ENCODE measurements at regions not wholly inside any gene's neighbourhood (a gene's known extent, or its start where the extent isn't known, plus 50 kb on each side); places are given as distances from the start of the nearest gene placed in this dataset.

- DNase-seq: no peak
These were observed 71.0 kb upstream of the WDR26 start for GRCh38 chr1:224505454-224506093.

GRCh38 chr1:224506141-224506814 lies 71.7 kb upstream of the WDR26 start:
- DNase-seq: no peak

GRCh38 chr1:224507771-224508523 lies 73.3 kb upstream of the WDR26 start:
- DNase-seq: no peak

GRCh38 chr1:224509907-224510306 lies 75.3 kb upstream of the WDR26 start:
- DNase-seq: no peak

- DNase-seq: no peak
These were observed 76.5 kb upstream of the WDR26 start for GRCh38 chr1:224510880-224511645.

GRCh38 chr1:224512600-224513151 lies 78.1 kb upstream of the WDR26 start:
- no peak for DNase-seq

- no peak for DNase-seq
These were observed 78.8 kb upstream of the WDR26 start for GRCh38 chr1:224513383-224513782.

- peak; percentile 88 for DNase-seq
These were observed 79.2 kb upstream of the WDR26 start for GRCh38 chr1:224513787-224514209.

GRCh38 chr1:224517171-224517570 lies 82.6 kb upstream of the WDR26 start:
- no peak for DNase-seq

GRCh38 chr1:224518528-224518927 lies 83.9 kb upstream of the WDR26 start:
- DNase-seq: no peak

GRCh38 chr1:224519874-224520273 lies 85.3 kb upstream of the WDR26 start:
- DNase-seq: no peak

- no peak for DNase-seq
These were observed 86.2 kb upstream of the WDR26 start for GRCh38 chr1:224520808-224521207.

GRCh38 chr1:224521904-224522734 lies 87.5 kb upstream of the WDR26 start:
- DNase-seq: no peak

- no peak for DNase-seq
These were observed 89.1 kb upstream of the WDR26 start for GRCh38 chr1:224523676-224524075.

GRCh38 chr1:224524679-224525078 lies 90.1 kb upstream of the WDR26 start:
- DNase-seq: no peak

GRCh38 chr1:224525411-224526040 lies 90.6 kb upstream of the CNIH3 start:
- DNase-seq: no peak

- no peak for DNase-seq
These were observed 89.3 kb upstream of the CNIH3 start for GRCh38 chr1:224526771-224527170.

GRCh38 chr1:224528900-224529299 lies 87.2 kb upstream of the CNIH3 start:
- no peak for DNase-seq

- DNase-seq: no peak
These were observed 86.3 kb upstream of the CNIH3 start for GRCh38 chr1:224529844-224530243.

GRCh38 chr1:224533517-224533916 lies 82.6 kb upstream of the CNIH3 start:
- DNase-seq: no peak

GRCh38 chr1:224534731-224535130 lies 81.4 kb upstream of the CNIH3 start:
- DNase-seq: no peak

- DNase-seq: no peak
These were observed 80.5 kb upstream of the CNIH3 start for GRCh38 chr1:224535641-224536040.

All from stimulated activated CD4-positive, alpha-beta T cell treated with anti-CD3 and anti-CD28 coated beads, Interleukin-15, amount 100 ng/mL, for 24 hours (primary cell).